22Rv1 (cell line): ENCODE measurements at regions not wholly inside any gene's neighbourhood (a gene's known extent, or its start where the extent isn't known, plus 50 kb on each side); places are given as distances from the start of the nearest gene placed in this dataset.

Source experiments
- ZFX ChIP-seq: fragments of 450-650 bp; IDR thresholded peaks from 2 replicates; pipeline ENCODE4 v1.6.1; 2017; ENCODE audit warnings: antibody characterized with exemption, borderline replicate concordance
- TF ChIP-seq, protein P1 (sequence below): fragments of 450-650 bp; IDR thresholded peaks from 2 replicates; pipeline ENCODE4 v1.5.1; 2017; ENCODE audit warnings: mild to moderate bottlenecking

GRCh38 chr1:61570191-61570590, 154.8 kb downstream of the TM2D1 start:
- TF ChIP-seq, protein P1, sequence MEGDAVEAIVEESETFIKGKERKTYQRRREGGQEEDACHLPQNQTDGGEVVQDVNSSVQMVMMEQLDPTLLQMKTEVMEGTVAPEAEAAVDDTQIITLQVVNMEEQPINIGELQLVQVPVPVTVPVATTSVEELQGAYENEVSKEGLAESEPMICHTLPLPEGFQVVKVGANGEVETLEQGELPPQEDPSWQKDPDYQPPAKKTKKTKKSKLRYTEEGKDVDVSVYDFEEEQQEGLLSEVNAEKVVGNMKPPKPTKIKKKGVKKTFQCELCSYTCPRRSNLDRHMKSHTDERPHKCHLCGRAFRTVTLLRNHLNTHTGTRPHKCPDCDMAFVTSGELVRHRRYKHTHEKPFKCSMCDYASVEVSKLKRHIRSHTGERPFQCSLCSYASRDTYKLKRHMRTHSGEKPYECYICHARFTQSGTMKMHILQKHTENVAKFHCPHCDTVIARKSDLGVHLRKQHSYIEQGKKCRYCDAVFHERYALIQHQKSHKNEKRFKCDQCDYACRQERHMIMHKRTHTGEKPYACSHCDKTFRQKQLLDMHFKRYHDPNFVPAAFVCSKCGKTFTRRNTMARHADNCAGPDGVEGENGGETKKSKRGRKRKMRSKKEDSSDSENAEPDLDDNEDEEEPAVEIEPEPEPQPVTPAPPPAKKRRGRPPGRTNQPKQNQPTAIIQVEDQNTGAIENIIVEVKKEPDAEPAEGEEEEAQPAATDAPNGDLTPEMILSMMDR = no peak
- TF ChIP-seq ZFX = no peak
